HUES64 (cell line): ENCODE measurements at regions not wholly inside any gene's neighbourhood (a gene's known extent, or its start where the extent isn't known, plus 50 kb on each side); places are given as distances from the start of the nearest gene placed in this dataset.
"Not testable (repeated sequence)": the region's sequence is repeated elsewhere in the genome, so short reads cannot be mapped to it uniquely, and the experiment has no call there.

Experiments used
- H3K27ac ChIP-seq: 2 replicates; pipeline ENCODE4 v1.7.0; 2013; ENCODE audit warnings: low read depth, low read length, inconsistent platforms
- H3K27me3 ChIP-seq: 2 replicates; pipeline ENCODE4 v1.6.1; 2013; ENCODE audit warnings: mild to moderate bottlenecking, low read length; ENCODE audit not compliant: insufficient read depth
- H3K36me3 ChIP-seq: 2 replicates; pipeline ENCODE4 v1.6.1; 2013; ENCODE audit warnings: mild to moderate bottlenecking, low read length; ENCODE audit not compliant: insufficient read depth
- H3K4me1 ChIP-seq: 2 replicates; pipeline ENCODE4 v1.6.1; 2013; ENCODE audit warnings: mild to moderate bottlenecking, low read length, moderate library complexity; ENCODE audit not compliant: insufficient read depth
- H3K4me3 ChIP-seq: 2 replicates; pipeline ENCODE4 v1.5.1; 2013; ENCODE audit warnings: mild to moderate bottlenecking, low read length, moderate library complexity
- H3K9ac ChIP-seq: 2 replicates; pipeline ENCODE4 v1.6.1; 2013; ENCODE audit warnings: mild to moderate bottlenecking, low read depth, low read length
- H3K9me3 ChIP-seq: 2 replicates; pipeline ENCODE4 v1.6.1; 2013; ENCODE audit warnings: low read depth, low read length; ENCODE audit not compliant: insufficient read depth
- WGBS: fragments of 150-250, 120-280 bp; methylation state at CpG from one replicate; pipeline ENCODE4 v1.1.7; 2013; ENCODE audit warnings: missing lambda C conversion rate; 5-methylcytosine and 5-hydroxymethylcytosine counted together

DNA sequence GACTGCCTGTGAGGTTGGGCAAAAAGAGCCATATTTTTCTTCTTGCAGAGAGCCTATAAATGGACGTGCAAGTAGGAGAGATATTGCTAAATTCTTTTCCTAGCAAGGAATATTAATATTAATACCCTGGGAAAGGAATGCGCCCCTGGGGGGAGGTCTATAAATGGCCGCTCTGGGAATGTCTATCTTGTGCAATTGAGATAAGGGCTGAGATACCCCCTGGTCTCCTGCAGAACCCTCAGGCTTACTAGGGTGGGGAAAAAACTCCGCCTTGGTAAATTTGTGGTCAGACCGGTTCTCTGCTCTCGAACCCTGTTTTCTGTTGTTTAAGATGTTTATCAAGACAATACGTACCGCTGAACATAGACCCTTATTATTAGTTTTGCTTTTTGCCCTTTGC lies 157.8 kb downstream of the IER5 start:
- not testable (repeated sequence) for H3K27me3 ChIP-seq, H3K4me1 ChIP-seq, H3K27ac ChIP-seq, H3K36me3 ChIP-seq, H3K9ac ChIP-seq, H3K4me3 ChIP-seq
- 96% methylated on average over 7 of the region's 8 CpGs for WGBS
- H3K9me3 ChIP-seq, result peaks cover 19% of the 10 kb centered on the region

- H3K4me3 ChIP-seq, H3K36me3 ChIP-seq, H3K4me1 ChIP-seq, H3K9ac ChIP-seq, H3K27me3 ChIP-seq, H3K27ac ChIP-seq: not testable (repeated sequence)
- H3K9me3 ChIP-seq, result peaks cover 19% of the 10 kb centered on the region
- 83% methylated on average over 1 of the region's 2 CpGs for WGBS
Measured at GRCh38 chr1:181248361-181248760, 159.9 kb downstream of the IER5 start.

DNA sequence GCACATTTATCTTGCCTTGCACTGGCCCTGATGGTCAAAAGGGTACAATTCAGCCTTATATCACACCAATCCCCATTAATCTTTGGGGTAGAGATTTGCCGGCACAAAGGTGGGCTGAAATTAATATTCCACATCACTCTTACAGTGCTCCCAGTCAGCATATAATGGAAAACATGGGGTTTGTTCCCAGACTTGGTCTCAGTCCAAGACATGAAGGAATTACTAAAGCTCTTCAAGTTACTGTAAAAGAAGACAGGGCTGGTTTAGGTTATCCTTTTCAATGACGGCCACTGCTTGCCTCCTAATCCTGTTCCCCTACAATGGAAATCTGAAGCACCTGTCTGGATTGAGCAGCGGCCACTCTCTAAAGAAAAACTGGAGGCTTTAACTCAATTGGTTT lies 160.7 kb downstream of the IER5 start:
- Histone ChIP-seq H3K4me3 (no peak overlapping the region), H3K4me1 (peaks cover 3% of the 10 kb centered on the region; the same call in 1 of the 2 replicates), H3K27ac (no peak overlapping the region), H3K9ac (no peak overlapping the region), H3K27me3 (no peaks in the 10 kb centered on the region), H3K36me3 (no peaks in the 10 kb centered on the region), H3K9me3 (peaks cover 19% of the 10 kb centered on the region)
- WGBS, result 97% methylated on average over 3 of the region's 3 CpGs

DNA sequence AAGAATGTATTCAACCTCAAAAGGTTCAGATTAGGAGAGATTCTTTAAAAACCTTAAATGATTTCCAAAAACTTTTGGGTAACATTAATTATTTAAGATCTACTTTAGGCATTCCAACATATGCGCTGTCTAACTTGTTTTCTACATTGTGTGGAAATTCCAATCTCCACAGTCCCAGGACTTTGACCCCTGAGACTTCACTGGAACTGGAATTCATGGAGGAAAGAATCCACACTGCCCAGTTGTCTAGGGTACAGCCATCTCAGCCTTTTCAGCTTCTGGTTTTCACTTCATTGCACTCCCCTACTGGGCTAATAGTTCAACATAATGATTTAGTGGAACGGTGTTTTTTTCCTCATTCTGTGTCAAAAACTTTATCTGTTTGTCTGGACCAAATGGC lies 161.5 kb downstream of the IER5 start:
- Histone ChIP-seq H3K27ac (no peak overlapping the region), H3K4me3 (no peak overlapping the region), H3K9ac (no peak overlapping the region), H3K9me3 (peaks cover 23% of the 10 kb centered on the region), H3K27me3 (no peaks in the 10 kb centered on the region), H3K36me3 (no peaks in the 10 kb centered on the region), H3K4me1 (peaks cover 3% of the 10 kb centered on the region; the same call in 1 of the 2 replicates)
- 98% methylated on average over 2 of the region's 2 CpGs for WGBS

DNA sequence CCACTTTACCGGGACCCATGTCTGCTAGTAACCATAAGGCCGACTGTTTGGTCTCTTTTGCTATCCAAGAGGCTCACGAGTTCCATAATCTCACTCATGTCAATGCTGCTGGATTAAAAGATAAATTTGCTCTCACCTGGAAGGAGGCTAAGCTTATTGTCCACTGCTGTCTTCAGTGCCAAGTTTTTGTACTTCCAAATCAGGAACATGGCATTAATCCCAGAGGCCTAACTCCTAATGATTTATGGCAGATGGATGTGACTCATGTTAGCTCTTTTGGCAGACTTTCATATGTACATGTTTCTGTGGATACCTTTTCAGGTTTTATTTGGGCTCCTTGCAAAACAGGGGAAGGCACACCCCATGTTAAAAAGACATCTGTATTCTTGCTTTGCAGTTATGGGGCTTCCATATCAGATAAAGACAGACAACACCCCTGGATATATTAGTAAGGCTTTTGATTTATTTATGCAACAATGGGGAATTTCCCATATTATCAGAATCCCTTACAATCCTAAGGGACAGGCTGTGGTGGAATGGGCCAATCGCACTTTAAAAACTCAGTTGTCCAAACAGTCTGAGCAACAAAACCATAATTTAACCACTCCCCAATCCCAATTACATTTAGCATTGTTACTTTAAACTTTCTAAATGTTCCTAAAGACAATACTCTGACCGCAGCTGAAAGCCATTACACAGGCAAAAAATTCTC lies 162.7 kb downstream of the IER5 start:
- H3K4me3 ChIP-seq, result no peak overlapping the region
- H3K27ac ChIP-seq, result no peak overlapping the region; the same call in 1 of the 2 replicates
- H3K36me3 ChIP-seq, result no peaks in the 10 kb centered on the region
- H3K9me3 ChIP-seq, result peaks cover 21% of the 10 kb centered on the region
- peaks cover 3% of the 10 kb centered on the region; the same call in 1 of the 2 replicates for H3K4me1 ChIP-seq
- no peak overlapping the region for H3K9ac ChIP-seq
- H3K27me3 ChIP-seq, result no peaks in the 10 kb centered on the region
- 78% methylated on average over 5 of the region's 5 CpGs for WGBS

GRCh38 chr1:181251713-181252075 lies 163.2 kb downstream of the IER5 start:
- 24% methylated on average over 5 of the region's 6 CpGs for WGBS
- no peaks in the 10 kb centered on the region for H3K27me3 ChIP-seq
- no peak overlapping the region for H3K27ac ChIP-seq
- H3K4me1 ChIP-seq, result peaks cover 3% of the 10 kb centered on the region; the same call in 1 of the 2 replicates
- H3K9me3 ChIP-seq, result peaks cover 18% of the 10 kb centered on the region
- no peak overlapping the region for H3K4me3 ChIP-seq
- no peak overlapping the region for H3K9ac ChIP-seq
- no peaks in the 10 kb centered on the region for H3K36me3 ChIP-seq

- not testable (repeated sequence) for H3K9ac ChIP-seq, H3K27ac ChIP-seq, H3K27me3 ChIP-seq, H3K4me1 ChIP-seq, H3K36me3 ChIP-seq, H3K4me3 ChIP-seq
- H3K9me3 ChIP-seq, result peaks cover 13% of the 10 kb centered on the region
- WGBS, result 50% methylated on average over 2 of the region's 2 CpGs
Measured at GRCh38 chr1:181253601-181254000, 165.1 kb downstream of the IER5 start.

- Histone ChIP-seq H3K27me3 (no peaks in the 10 kb centered on the region), H3K9me3 (peaks cover 13% of the 10 kb centered on the region), H3K9ac (no peak overlapping the region), H3K27ac (no peak overlapping the region), H3K36me3 (no peaks in the 10 kb centered on the region), H3K4me1 (peaks cover 3% of the 10 kb centered on the region; the same call in 1 of the 2 replicates), H3K4me3 (no peak overlapping the region)
- 94% methylated on average over 2 of the region's 2 CpGs for WGBS
Measured at GRCh38 chr1:181255270-181255929, 166.9 kb downstream of the IER5 start.

DNA sequence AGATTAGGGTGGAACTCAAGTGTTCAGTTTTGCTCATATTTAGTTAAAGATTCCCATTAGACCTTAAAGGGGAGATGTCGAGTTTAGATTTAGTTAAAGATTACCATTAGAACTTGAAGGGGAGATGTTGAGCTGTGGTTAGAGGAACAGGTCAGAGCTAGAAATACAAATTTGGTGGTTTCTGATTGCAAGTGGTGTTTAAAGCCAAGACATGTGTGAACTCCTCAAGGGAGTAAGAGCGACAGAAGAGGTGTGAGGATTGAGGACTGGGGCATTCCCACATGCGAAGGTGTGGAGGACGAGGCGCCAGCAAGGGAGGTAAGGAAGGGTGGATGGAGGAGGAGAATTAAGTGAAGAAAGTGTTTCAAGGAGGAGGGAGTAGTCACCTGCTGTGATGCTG lies 168.6 kb downstream of the IER5 start:
- no peak overlapping the region for H3K27ac ChIP-seq
- WGBS, result 89% methylated on average over 5 of the region's 5 CpGs
- peaks cover 2% of the 10 kb centered on the region; the same call in 1 of the 2 replicates for H3K4me1 ChIP-seq
- no peaks in the 10 kb centered on the region for H3K36me3 ChIP-seq
- no peak overlapping the region for H3K4me3 ChIP-seq
- peaks cover 13% of the 10 kb centered on the region for H3K9me3 ChIP-seq
- no peaks in the 10 kb centered on the region for H3K27me3 ChIP-seq
- H3K9ac ChIP-seq, result no peak overlapping the region

DNA sequence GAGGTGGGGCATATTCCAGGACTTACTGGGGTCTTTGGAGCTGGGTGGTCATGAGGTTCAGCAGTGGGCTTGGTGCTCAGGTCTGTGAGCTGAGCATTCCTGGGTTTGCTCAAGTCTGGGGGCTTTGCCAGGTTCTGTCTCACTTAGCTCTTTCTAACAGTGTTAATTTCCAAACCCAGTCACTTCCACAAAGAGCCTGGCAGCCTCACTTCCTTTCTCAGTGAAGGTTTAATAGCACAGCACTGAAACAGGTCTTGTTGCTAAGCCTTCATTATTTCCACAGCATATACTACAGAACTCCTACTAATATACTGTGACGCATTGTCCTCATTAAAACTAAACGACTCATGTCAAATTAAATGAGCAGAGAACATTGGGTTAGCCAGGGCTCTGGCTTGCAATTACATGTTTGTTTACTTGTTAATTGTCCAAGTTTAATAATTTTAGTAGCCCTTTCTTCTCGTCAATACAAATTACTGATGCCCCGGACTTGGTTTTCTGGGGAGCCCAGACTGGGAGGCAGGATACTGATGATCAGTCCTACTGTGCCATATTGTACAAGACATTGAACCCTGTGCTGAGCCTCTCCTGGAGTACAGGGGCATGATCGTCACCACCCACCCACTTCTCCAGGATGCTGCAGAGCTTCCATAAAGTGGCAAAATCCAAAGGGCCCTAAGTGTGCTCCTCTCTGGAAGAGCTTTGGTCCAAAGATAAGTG lies 170.7 kb downstream of the IER5 start:
- Histone ChIP-seq H3K9ac (no peak overlapping the region), H3K9me3 (peaks cover 13% of the 10 kb centered on the region), H3K27ac (no peak overlapping the region), H3K4me3 (no peak overlapping the region), H3K4me1 (no peaks in the 10 kb centered on the region), H3K36me3 (no peaks in the 10 kb centered on the region), H3K27me3 (no peaks in the 10 kb centered on the region)
- WGBS, result 76% methylated on average over 5 of the region's 5 CpGs

DNA sequence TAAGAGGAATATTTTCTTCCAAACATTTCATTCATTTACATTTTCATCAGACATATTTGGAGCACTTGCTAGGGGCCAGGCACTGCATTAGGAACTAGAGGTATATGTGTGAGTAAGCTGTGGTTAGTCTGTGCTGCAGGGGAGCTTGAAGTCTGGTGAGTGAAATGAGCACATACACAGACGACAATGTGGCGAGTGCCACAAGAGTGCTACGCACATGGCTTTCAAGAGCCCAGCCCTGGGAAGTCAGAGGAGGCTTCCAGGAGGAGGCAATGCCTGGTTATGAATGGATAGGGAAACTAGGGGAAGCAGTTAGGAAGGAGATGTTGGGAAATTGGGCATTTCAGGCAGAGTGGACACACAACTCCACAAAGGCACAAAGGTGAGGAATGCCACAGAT lies 171.8 kb downstream of the IER5 start:
- peaks cover 5% of the 10 kb centered on the region for H3K9me3 ChIP-seq
- no peak overlapping the region for H3K4me3 ChIP-seq
- no peak overlapping the region for H3K9ac ChIP-seq
- H3K36me3 ChIP-seq, result no peaks in the 10 kb centered on the region
- no peaks in the 10 kb centered on the region for H3K27me3 ChIP-seq
- 91% methylated on average over 3 of the region's 3 CpGs for WGBS
- no peaks in the 10 kb centered on the region for H3K4me1 ChIP-seq
- H3K27ac ChIP-seq, result no peak overlapping the region
